Hematopoietic multipotent progenitor cell treated with erythropoietin and hydrocortisone succinate and interleukin-3 and kit ligand, for 17 days (in vitro differentiated cells): ENCODE measurements at regions not wholly inside any gene's neighbourhood (a gene's known extent, or its start where the extent isn't known, plus 50 kb on each side); places are given as distances from the start of the nearest gene placed in this dataset.

Experiments used
- DNase-seq: peaks from one replicate; pipeline ENCODE4 v3.0.0-alpha.2; 2015; ENCODE audit warnings: low spot score

DNA sequence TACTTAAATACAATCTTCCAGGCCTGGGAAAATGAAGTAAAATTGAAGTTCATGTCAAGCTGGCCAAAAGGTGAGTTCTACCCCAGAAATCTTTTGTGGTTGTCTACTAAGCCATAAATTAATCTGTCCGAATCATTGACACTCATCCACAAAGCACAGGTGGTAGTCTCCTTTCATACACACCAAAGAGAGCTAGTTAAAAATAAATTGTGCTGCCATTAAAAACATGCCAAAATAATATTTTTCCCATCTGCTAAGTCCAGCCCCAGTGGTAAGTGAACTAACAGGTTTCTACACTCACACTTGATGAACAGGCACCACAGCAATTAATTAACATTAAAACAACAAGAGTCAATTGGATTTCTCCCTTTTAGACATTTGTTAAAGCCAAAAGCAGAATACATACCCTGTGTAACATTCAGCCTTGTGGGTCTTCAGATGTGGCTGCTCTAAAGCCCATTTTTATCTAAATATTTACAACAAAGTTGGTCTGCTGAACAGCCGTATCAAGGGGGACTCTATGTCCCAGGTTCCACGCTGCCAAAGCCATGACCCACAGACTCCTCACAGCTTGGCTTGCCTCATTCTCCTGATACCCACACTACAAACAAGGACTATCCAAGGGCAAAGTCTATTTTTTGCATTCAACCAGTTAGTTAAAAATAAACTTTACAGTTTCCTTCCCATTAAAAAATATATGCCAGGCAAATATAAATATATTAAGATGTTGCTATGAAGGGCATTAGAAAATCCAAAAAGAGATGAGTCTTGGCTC is 490.4 kb downstream of the BMP2 start:
- no peak for DNase-seq

DNA sequence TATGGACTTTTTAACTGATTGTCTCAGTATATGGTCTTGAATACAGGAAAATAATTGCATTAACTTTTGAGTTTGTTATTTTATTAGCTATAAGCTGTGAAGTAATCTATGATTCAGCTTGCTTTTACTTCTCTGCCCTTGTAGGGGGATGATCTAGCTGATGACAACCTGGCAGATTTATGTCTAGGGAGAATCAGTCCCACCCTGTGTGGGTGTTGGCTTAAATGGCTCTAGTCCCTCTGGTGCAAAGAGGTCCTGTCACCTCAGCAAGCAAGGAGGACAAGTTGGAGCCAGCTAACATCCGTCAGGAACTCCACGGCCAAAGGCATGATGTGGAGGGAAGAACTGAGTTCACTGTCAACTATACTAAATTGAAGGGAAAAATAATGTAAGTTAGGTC is 495.3 kb downstream of the BMP2 start:
- no peak for DNase-seq

DNA sequence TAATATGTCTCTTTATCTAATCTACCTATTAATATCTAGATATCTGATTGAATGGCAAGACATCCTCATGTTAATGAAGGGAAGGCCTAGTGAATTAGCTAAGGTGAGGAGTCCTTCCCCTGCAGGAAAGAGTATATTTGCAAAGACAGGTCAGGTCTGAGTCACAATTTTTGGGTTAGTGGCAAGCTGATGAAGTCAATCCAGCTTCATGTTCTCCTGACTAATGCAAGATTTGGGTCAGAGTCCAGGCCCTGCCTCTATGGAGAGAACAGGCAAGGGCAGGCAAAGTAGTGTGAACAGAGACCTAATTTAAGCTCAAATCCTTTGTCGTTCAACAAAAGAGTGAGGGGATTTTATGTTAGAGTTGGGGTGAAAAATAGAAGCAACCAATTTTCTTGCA is 496.7 kb downstream of the BMP2 start:
- no peak for DNase-seq

DNA sequence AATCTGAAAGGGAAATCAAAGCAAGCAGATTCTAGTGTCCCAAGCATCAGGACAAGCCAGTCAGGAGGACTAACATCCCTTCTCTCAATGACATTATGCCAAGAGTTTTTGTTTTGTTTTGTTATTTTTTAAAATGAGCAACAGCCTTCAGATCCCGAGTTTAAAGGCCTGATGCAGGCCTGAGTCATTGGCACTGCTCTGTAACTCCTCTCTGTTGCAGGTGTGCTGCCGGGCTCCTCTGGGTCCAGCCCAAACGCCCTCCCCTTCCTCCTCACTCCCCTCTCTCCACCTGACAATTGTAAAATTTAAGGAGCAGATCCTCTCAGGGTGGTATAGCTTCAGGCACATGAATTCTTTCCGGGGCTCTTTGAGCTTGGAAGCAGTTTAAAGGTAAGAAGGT is 502.0 kb downstream of the BMP2 start:
- DNase-seq: no peak

DNA sequence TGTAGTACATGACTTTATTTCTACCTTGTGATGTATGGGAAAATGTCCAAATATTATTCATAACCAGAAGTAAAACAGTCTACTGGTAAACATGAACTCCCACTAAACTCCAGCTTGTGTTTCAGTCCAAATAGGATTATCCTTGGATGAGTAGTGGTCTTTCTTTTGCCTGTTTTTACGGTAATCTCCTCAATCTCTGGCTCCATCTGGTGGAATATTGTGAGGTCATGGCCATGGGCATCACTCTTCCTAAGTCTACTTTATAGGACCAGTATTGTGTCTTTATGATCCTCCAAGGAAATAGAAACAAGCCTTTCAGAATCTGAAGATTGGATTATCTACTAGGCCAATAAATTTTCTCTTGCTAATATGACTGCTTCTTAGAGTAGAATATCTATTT is 505.0 kb downstream of the BMP2 start:
- no peak for DNase-seq

DNA sequence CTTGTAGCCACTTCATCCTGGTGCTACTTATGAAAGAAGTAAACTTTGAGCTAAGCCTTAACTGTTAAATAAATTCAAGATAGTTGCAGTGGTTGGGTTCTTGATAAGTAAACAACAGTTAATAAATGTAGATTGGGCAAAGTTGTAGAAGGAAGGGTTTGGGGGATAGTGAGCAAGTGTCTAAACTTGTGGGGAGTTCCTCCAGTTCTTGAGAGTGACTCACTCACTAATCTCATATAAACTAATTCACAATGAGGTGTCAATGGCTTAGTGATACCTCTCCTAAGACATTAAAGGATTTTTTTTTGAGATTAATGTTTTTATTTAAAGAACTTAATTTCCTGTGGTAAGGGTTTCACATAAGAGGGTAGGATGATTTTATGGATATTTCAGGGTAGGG is 507.4 kb downstream of the BMP2 start:
- DNase-seq: no peak

DNA sequence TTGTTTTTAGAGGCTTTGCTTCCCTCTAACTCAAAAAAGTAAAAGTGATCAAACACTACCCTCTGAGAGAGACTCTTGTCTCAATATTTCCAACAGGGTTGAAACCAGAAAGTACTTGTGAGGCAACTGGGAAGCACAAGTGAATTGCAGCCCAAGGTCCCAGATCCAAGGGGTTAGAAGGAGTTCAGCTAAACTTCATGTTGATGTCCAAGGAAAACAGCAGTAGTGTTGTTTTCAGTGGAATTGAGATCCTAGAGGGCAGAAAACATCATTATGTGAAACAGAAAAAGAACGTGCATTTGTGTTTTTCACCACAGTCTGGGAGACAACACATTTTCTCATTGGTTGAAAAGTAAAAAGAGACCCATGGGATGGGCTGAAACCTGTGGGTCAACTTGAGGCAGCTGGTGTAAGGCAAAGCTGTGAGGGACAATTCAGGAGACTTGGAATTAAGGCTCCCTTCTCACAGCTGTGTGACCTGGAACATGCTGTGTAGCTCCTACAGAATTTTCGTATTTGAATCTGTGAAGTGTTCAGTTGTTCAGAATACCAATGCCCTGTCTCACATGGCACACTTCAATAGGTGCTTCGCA is 508.3 kb downstream of the BMP2 start:
- no peak for DNase-seq

DNA sequence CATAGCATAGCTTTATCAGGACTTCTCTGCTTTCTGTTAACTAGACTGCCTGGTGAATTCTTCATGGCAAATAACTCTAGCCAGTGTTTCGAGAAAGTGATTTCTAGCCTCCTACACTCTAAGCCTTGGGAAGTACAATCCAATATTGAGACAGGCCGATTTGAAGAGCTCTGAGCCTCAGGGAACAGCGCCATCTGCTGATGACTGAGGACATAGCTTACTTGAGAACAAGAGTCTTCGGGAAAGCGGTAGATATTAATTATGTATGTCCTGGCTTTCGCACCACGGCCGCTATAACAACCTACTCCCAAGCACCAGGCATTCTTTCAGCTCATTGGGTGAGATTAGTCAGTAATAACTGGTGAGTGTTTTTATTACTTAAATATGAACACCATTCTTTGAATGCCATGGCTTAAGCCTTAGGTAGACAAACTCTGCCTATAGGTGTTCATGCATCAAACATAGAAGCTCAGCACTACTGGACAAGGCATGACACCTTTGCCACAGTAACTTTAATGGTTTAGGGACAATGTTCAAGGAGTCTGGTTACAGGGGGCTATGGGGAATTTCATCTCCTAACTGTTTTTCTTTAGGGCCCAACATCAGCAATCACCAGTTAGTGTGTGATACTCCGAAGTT is 518.6 kb downstream of the BMP2 start:
- DNase-seq: peak; percentile 38

DNA sequence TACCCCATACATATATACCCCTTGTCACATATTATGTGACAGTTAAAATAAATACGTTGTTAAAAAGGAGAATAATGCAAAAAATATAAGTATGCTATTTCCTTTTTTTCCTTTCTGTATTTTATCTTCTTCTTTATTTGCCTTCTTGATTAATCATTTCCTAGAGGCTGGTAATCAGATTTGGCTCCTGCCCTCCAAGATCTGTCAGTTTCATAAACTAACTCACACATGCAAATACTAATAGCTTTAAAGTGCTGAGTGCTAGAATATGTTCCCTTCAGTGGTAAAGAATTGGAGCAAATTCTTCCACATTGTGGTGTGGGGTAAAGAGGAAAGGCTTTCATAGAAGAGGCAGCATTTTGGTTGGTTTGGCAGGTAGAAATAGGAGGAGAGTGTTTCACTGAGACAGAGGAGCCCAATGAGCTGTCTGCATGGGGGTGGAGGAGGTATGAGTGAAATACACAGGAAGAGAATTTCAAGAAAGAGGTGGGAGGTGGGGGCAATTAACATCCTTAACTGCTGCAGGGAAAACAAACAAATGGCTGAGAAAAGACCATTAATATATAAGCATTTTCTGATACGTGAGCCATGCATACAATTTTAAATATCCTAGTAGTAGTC is 523.9 kb downstream of the BMP2 start:
- no peak for DNase-seq

DNA sequence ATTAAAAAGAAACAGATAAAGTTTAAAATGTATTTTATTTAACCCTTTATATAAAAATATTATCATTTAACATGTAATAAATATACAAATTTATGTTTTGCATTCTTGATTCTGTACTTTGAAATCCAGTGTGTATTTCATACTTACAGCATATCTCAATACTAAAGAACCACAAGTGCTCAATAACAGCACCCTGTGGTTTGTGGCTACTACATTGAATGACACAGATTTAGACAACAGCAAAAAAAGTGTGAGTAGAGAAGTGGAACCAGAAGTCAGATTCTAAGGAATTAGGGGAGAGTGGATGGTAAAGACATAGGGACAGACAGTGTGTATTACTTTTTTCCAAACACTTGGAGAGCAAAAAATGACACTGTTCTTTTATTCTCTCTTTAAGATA is 524.5 kb downstream of the BMP2 start:
- no peak for DNase-seq

DNA sequence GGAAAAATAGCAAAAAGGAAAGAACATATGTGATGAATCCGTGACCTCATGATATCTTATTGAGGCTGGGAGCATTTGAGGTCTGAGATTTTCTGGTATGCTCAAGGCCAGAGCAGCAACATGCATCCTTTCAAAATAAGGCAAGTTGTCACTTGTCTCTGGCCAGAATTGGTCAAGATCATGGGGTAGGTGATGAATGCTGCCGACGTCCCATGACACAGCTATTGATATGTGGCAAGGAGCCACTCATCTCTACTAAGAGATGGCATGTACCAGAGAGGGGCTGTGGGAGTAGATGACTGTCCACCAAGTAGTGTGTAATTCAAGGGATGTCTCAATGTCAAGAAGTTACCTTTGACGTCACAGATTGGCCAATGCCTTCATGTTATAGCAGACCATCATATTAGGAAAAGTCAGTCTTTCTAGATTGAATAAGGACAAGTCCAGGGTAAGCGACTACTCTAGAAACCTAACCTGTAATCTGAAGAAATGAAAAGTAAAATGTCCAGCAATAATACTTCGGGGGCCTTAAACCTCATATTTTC is 527.4 kb downstream of the BMP2 start:
- DNase-seq: no peak

DNA sequence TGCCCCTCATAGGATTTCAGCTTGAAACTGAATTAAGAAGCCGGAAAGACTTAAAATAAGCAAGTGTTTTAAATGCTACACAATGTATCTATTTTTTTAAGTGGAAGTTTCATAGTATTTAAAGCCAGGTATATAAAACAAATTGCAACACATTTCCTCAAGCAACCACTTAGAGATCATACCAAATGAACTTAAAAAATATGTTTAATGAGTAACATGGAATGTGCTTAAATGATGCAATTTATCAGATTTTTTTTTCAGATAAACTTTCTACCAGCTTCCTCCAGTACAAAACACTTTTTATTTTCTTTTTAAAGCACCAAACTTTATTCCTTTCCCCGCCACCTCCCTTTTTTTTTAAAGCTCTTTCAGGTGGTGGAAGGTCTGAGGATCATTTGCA is 534.3 kb downstream of the BMP2 start:
- no peak for DNase-seq

DNA sequence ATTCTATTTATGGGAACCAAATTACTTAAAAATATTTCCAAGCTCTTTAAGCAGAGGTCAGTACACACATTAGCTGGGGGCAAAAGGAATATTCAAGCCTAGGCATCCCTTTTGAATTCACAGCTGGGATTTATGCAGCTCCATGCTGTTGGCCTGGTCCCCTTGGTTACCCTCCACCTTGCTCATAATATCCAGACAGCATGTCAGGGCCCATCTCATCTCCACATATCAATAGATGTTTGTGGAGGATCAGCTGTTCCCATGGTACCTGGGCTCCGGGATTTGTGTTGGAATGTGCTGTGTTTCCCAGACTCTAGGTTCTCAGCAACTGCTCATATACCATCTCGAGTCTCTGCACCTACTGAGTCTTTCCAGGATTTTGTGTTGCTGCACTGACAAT is 534.8 kb downstream of the BMP2 start:
- no peak for DNase-seq

DNA sequence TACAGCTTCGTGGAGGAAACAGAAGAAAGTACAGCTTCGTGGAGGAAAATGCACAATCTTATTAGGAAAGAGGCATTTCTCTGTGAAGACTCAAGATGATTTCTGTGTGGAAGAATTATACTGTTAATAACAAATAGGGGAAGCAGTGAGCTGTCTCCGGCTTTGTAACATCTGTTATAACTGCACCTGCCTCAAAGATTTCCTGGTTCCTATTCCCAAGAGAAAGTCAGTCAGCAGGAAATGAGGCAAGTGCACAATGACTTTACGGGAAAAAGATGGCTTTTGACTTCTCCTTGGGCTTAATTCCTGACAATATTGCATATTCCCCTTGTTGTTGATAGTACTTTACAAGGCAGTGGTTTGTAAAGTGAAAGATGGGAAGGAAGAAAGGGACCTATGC is 538.5 kb downstream of the BMP2 start:
- DNase-seq: no peak

DNA sequence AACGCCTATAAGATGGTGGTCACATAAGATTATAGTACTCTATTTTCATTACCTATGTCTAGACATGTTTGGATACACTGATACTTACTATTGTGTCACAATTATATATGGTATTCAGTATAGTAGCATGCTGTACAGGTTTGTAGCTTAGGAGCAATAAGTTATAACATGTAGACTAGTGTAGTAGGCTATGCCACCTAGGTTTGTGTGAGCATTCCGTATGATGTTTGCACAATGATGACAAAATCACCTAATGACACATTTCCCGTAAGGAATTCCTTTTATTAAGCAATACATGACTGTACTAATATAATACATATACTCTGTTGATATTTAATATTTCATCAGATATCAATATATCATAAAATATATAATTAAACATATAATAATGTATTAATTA is 540.7 kb downstream of the BMP2 start:
- no peak for DNase-seq

DNA sequence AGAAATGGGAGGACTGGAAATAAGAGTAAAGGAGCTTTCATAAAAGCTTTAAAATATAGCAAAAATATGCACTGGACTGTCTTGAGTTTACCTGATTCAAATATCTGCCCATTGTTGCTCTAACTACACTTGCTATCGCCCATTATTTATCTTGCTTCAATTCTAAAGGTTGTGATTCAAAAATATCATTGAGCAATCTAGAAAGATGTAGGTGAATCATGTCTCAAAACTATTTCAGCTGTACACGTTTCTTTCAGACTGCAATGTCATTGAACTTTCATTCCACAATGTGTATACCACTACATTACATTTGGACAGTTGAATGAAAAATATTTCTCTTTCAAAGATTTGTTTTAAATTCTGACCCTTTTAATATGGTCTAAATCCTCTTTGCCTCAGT is 545.6 kb downstream of the BMP2 start:
- no peak for DNase-seq

DNA sequence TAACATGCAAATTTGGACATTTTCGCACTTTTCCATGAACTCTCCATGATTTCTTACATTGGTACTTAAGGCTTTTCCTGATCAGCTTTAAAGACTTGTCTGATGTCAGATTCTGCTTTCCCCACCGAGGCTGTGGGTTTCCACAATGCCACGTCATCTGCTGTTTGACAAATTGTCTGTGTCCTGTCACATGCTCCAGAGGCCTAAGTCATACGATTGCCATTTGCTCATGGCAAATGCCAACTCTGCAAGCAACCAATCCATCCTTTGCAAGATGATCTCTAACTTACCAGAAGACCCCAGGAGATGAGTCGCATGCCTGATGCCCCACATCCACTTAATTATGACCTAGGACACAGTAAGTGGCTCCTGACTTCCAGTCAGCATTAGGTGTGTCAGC is 556.5 kb downstream of the BMP2 start:
- no peak for DNase-seq

DNA sequence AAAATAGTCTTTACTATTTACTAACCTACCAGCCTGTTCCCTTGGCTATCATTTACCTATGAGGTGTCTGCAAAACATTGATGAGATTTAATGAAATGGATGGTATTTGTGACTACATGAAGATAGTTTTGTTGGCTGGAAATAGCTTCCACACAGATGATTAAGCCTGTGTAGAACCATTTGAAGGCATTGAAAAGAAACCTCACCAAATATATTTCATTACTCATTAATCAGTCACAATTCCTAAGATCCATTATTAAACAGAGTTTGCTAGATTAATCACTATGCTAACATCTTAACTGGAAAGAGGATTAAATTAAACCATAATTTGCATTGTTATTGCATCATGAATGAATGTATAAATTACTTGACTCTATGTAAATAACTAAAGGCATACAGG is 560.3 kb downstream of the BMP2 start:
- no peak for DNase-seq

DNA sequence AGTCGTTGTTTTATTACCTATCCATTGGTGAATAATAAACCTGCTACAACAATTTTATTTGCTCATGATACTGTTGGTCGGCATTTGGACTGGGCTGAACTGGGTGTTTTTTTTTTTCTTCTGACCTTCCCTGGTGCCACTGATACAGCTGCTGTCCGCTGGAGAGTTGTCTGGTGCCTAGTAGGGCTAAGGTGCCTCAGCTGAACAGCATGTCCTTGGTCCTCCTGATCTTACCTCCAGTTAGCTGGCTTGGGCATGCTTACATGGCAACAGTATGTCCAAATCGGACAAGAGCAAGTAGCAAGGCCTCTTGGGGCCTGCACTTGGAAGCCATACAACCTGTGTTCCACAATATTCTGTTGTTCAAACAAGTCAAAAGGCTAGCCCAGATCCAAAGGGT is 563.4 kb downstream of the BMP2 start:
- DNase-seq: no peak

DNA sequence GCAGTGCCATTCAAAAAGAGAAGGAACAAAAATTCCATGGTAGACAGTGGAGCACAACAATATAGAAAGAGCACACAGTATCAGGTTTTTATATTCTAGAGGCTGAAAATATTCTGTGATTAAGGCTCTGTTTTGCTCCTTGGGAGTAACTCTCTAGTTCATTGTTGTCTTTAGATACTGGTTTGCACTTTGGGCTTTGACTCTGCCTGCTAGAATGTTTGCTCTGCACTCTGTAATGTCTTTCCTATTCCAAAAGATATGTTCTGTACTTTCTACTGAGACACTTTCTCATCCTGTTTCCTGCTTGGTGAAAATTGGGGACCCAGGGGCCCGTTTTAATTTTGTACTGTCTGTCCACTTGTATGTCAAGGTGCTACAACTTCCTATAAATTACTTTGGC is 564.7 kb downstream of the BMP2 start:
- DNase-seq: no peak

DNA sequence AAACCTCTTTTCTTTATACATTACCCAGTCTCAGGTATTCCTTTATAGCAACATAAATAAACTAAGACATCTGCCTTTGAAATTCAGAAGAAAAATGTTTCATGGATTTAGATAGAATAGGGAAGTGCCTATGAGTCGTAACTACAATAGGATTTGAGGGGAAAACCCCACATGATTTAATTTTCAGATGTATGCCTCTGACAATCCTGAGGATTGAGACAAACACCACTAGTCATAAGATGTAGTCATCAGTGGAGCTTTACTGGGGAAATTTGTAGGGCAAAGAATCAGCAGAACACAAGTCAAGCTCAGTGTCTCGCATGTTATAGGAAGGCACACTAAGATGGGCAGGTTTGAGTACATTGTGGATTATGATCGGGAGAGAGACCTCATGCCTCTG is 566.4 kb downstream of the BMP2 start:
- DNase-seq: no peak

DNA sequence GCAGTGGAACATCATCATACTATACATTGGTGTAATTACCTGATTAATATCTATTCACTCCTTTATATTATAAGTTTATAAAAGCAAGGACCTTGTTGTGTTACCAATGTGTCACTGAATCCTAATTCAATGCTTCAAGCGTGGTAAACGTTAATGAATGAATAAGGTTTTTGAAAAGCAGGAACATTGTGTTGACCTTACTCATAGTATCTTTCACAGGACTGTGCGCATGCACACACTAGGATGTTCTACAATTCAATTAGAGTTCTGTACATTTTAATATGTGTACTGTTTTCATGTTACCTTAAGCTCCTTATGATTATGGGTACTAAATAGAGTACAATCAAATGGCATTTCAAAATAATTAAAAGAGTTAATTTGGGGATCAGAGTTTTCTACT is 578.5 kb downstream of the BMP2 start:
- DNase-seq: no peak

DNA sequence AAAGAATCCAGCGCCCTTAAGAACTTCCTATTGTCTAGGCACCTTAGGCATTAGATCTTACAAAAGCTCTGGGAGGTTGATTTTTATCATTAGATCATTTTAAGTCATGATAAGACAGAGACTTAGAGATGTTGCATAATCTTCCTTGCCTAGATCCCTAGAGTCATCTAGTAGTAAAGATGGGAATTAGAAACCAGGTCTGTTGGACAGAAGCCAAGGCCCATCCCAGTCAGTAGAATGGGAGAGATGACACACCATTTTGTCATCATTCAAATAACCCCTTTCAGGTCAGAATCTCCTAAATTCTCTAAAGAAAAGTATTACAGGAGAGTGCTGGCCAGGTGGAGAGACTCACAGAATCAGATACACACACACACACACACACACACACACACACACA is 579.1 kb downstream of the BMP2 start:
- no peak for DNase-seq
